Ovary (tissue), 3 donors: ENCODE measurements at regions not wholly inside any gene's neighbourhood (a gene's known extent, or its start where the extent isn't known, plus 50 kb on each side); places are given as distances from the start of the nearest gene placed in this dataset.

ENCODE experiments used
- EP300 ChIP-seq: sonication (generic); formaldehyde crosslinking; IDR thresholded peaks from one replicate; pipeline ENCODE4 v1.6.1; 2017; ENCODE audit warnings: antibody characterized with exemption
- TF ChIP-seq, protein P1 (sequence below), 3 donors: fragments of 450-650 bp in 2 of 3; fragments of 200-600 bp in 1 of 3; IDR thresholded peaks; one replicate each; pipeline versions ENCODE4 v1.5.1 to v1.8.0; 2016 to 2022; ENCODE audit warnings: antibody characterized with exemption in 3 of 3, mild to moderate bottlenecking in 1 of 3
- donor health status: DM: no; HTN: no; CAD: no.

DNA sequence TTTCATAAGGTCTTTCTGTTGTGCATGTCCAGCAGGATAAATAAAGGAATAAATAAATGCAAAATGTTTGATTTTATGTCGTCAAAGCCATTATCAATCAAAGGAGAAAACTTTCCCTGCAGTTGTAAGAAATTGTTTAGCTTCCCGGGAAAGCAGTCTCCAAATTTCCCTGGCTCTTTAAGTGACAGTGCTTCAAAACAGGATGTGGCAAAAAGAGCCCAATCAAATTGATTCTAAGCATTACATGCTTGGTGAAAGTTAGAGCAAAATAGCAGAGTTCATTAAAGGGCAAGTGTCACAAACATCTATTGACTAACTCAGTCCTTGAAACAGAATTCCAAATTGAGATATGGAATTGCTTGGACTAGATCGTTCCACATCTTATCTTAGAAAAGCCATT lies 704.1 kb downstream of the PRELID2 start:
- TF ChIP-seq, protein P1, sequence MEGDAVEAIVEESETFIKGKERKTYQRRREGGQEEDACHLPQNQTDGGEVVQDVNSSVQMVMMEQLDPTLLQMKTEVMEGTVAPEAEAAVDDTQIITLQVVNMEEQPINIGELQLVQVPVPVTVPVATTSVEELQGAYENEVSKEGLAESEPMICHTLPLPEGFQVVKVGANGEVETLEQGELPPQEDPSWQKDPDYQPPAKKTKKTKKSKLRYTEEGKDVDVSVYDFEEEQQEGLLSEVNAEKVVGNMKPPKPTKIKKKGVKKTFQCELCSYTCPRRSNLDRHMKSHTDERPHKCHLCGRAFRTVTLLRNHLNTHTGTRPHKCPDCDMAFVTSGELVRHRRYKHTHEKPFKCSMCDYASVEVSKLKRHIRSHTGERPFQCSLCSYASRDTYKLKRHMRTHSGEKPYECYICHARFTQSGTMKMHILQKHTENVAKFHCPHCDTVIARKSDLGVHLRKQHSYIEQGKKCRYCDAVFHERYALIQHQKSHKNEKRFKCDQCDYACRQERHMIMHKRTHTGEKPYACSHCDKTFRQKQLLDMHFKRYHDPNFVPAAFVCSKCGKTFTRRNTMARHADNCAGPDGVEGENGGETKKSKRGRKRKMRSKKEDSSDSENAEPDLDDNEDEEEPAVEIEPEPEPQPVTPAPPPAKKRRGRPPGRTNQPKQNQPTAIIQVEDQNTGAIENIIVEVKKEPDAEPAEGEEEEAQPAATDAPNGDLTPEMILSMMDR (IDR thresholded peaks at IDR 0.05): no peak
- no peak for TF ChIP-seq EP300
